AG09319 (cell line): ENCODE measurements at regions not wholly inside any gene's neighbourhood (a gene's known extent, or its start where the extent isn't known, plus 50 kb on each side); places are given as distances from the start of the nearest gene placed in this dataset.

Experiments used
- DNase-seq: peaks from one replicate; pipeline ENCODE4 v3.0.0-alpha.2; 2010; ENCODE audit warnings: low read depth; ENCODE audit errors: extremely low read depth
- TF ChIP-seq, protein P1 (sequence below): IDR thresholded peaks from 2 replicates; pipeline ENCODE4 v1.5.1; 2011; ENCODE audit warnings: low read depth, mild to moderate bottlenecking, inconsistent platforms, low read length, moderate library complexity

- TF ChIP-seq, protein P1, sequence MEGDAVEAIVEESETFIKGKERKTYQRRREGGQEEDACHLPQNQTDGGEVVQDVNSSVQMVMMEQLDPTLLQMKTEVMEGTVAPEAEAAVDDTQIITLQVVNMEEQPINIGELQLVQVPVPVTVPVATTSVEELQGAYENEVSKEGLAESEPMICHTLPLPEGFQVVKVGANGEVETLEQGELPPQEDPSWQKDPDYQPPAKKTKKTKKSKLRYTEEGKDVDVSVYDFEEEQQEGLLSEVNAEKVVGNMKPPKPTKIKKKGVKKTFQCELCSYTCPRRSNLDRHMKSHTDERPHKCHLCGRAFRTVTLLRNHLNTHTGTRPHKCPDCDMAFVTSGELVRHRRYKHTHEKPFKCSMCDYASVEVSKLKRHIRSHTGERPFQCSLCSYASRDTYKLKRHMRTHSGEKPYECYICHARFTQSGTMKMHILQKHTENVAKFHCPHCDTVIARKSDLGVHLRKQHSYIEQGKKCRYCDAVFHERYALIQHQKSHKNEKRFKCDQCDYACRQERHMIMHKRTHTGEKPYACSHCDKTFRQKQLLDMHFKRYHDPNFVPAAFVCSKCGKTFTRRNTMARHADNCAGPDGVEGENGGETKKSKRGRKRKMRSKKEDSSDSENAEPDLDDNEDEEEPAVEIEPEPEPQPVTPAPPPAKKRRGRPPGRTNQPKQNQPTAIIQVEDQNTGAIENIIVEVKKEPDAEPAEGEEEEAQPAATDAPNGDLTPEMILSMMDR = no peak
- no peak for DNase-seq
Measured at GRCh38 chr1:91122106-91122717, 100.4 kb upstream of the ZNF644 start.

DNA sequence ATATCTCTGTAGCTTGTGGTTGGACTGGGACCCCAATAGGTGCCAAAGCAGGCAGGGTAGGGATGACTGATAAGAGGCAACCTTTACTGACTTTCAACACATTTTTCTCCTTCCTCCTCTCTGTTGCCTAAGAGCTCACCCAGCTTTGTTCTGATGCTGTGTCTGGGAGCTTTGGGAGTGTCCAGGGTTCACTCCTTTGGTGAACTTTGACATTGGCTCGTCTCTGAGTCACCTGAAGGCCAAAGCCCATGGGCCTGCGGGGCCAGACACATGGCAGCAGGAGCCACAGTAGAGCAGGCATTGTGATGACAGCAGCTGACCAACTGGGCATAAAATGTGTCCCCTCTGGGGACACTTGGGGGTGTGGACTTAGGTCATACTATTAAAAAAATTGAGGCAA lies 99.5 kb upstream of the ZNF644 start:
- DNase-seq = no peak
- TF ChIP-seq, protein P1 = no peak

GRCh38 chr1:91120936-91121335 lies 99.1 kb upstream of the ZNF644 start:
- no peak for DNase-seq
- TF ChIP-seq, protein P1 = no peak

- DNase-seq = no peak
- TF ChIP-seq, protein P1 = no peak
Measured at GRCh38 chr1:91120421-91120820, 98.6 kb upstream of the ZNF644 start.

GRCh38 chr1:91104712-91105111 lies 82.9 kb upstream of the ZNF644 start:
- TF ChIP-seq, protein P1 = no peak
- DNase-seq = no peak

DNA sequence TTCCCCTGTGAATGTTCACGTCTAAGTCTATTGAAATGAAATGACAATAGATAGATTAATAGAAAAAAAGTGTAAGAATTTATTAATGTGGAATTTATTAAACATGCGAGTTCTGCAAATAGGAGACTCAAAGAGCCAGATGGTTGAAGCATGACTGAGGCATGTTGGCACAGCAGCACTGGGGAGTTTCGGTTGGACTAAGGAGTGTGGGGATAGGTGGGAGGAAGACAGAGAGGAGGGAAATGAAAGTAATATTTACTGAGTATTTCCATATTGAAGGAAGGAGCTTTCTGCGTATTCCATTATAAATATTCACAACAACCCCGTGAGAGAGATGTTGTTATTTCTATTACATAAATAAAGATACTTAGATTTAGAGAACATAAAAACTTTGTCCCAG lies 79.5 kb upstream of the ZNF644 start:
- TF ChIP-seq, protein P1 = no peak
- DNase-seq = no peak

- no peak for DNase-seq
- TF ChIP-seq, protein P1 = no peak
Measured at GRCh38 chr1:91099746-91100621, 78.1 kb upstream of the ZNF644 start.
